ENCODE measurements at regions not wholly inside any gene's neighbourhood (a gene's known extent, or its start where the extent isn't known, plus 50 kb on each side); places are given as distances from the start of the nearest gene placed in this dataset.

DNA sequence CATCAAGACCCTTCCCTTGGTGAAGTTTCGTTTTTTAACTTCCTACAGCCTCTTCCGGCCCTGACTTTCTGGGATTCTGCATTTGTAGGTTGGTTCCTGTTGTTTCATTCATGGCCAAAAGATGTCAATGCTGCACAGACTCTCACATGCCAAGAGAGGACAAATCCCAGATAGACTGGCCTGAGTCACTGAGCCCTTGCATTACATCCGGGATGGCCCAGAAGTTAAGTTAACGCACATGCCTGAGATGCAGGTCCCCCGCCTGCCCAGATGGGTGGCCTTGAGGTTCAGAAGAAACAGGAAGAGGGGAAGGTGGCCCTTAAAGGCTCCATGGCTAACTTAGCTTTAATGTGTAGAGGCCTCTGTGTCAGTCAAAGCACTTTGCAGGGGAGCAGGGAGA is 51.6 kb upstream of the SRGAP3 start:
- DNase-seq (ENCODE audit: low spot score), result no peak

GRCh38 chr3:9301798-9302197 is 52.4 kb upstream of the SRGAP3 start:
- no peak for DNase-seq (ENCODE audit: low spot score)

- peak; percentile 75 for DNase-seq (ENCODE audit: low spot score)
Observed at GRCh38 chr3:9302425-9303181, 53.2 kb upstream of the SRGAP3 start.

DNA sequence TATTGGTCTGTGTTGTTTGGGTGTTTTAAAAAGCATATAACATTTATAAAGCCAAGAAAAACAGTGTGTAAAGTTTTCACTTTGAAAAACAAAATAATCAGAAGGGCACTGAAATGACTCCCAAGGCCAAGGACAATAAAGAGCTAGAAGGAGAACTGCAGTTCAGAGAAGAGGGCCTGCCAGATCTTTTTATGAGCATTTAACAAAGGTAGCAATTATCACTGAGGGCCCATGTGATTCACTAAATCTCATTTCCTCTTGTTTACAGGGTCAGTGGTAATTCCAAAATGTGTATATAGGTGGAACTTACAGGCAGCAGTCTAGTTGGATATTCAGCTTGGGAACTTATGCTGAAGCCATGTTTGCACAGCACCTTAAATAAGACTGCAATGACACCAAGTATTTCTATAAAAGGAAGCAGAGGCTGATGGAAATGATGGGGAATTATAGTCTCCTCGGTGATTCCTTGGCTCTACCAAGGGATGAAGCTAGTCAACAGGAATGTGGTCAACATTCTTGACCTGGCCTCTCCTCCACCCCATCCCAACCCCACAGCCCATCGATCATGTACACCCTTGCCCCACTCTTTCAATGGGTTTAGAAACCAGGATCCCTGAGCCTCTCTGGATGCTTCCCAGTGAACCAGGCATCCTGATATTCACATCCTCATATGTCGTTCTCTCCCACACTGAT is 54.4 kb upstream of the THUMPD3 start:
- no peak for DNase-seq (ENCODE audit: low spot score)

GRCh38 chr3:9310043-9310442 is 52.8 kb upstream of the THUMPD3 start:
- DNase-seq (ENCODE audit: low spot score), result no peak

GRCh38 chr3:9311228-9311627 is 51.6 kb upstream of the THUMPD3 start:
- DNase-seq (ENCODE audit: low spot score), result no peak

Measured in pons (tissue), 1 donor.